Activated naive CD4-positive, alpha-beta T cell treated with anti-CD3 and anti-CD28 coated beads for 36 hours (primary cell): ENCODE measurements at regions not wholly inside any gene's neighbourhood (a gene's known extent, or its start where the extent isn't known, plus 50 kb on each side); places are given as distances from the start of the nearest gene placed in this dataset.

Experiments used
- CTCF ChIA-PET: fragments of 350-600 bp; sonication (Branson Sonifier 250); formaldehyde crosslinking; loops from one replicate; lab custom pipeline; 2021; ENCODE audit warnings: antibody characterized with exemption; lab: Charles Lee
- DNase-seq: peaks from one replicate; pipeline ENCODE4 v3.0.0-alpha.2; 2020
- H3K27ac Mint-ChIP-seq: one replicate; pipeline ENCODE4 v1.8.0; 2021; ENCODE audit warnings: mild to moderate bottlenecking, mixed read lengths
- H3K27me3 Mint-ChIP-seq: one replicate; pipeline ENCODE4 v1.8.0; 2021; ENCODE audit warnings: low read depth, mixed read lengths
- H3K36me3 Mint-ChIP-seq: one replicate; pipeline ENCODE4 v1.8.0; 2021; ENCODE audit warnings: low read depth, mixed read lengths
- H3K4me1 Mint-ChIP-seq: one replicate; pipeline ENCODE4 v1.8.0; 2021; ENCODE audit warnings: low read depth, mixed read lengths
- H3K4me3 Mint-ChIP-seq: one replicate; pipeline ENCODE4 v1.8.0; 2021; ENCODE audit warnings: mild to moderate bottlenecking, moderate library complexity, mixed read lengths
- H3K9me3 Mint-ChIP-seq: one replicate; pipeline ENCODE4 v1.8.0; 2021; ENCODE audit warnings: mixed read lengths
- intact Hi-C: fragments of 100-400 bp; cut with micrococcal nuclease; formaldehyde crosslinking; loops from one replicate; pipeline ENCODE4 v1.15.1; 2023

GRCh38 chr2:146893500-146894041 is 951.3 kb upstream of the ACVR2A start:
- H3K27me3 Mint-ChIP-seq: peaks cover 6% of the 10 kb centered on the region
- H3K9me3 Mint-ChIP-seq: no peaks in the 10 kb centered on the region
- H3K27ac Mint-ChIP-seq: no peak overlapping the region
- H3K4me1 Mint-ChIP-seq: no peaks in the 10 kb centered on the region
- DNase-seq: no peak
- intact Hi-C loops: no loop called here
- CTCF ChIA-PET: interaction anchor here (0.6 kb wide), 1 partner anchor 14 kb away, joined by 4 read pairs; no protein-coding TSS in a partner anchor
- H3K4me3 Mint-ChIP-seq: no peak overlapping the region
- H3K36me3 Mint-ChIP-seq: no peaks in the 10 kb centered on the region

GRCh38 chr2:146890491-146890890 is 954.3 kb upstream of the ACVR2A start:
- no peak for DNase-seq
- H3K27me3 Mint-ChIP-seq: peaks cover 3% of the 10 kb centered on the region
- no peaks in the 10 kb centered on the region for H3K36me3 Mint-ChIP-seq
- intact Hi-C loops: no loop called here
- no peaks in the 10 kb centered on the region for H3K4me1 Mint-ChIP-seq
- H3K9me3 Mint-ChIP-seq: no peaks in the 10 kb centered on the region
- no peak overlapping the region for H3K4me3 Mint-ChIP-seq
- no peak overlapping the region for H3K27ac Mint-ChIP-seq
- CTCF ChIA-PET: no interaction called here

- intact Hi-C loops: no loop called here
- Mint-ChIP-seq H3K27me3 (no peaks in the 10 kb centered on the region), H3K4me3 (no peak overlapping the region), H3K9me3 (no peaks in the 10 kb centered on the region), H3K36me3 (no peaks in the 10 kb centered on the region), H3K27ac (no peak overlapping the region), H3K4me1 (no peaks in the 10 kb centered on the region)
- no peak for DNase-seq
- CTCF ChIA-PET: interaction anchor here (0.6 kb wide), 1 partner anchor 14 kb away, joined by 4 read pairs; no protein-coding TSS in a partner anchor
Measured at GRCh38 chr2:146879882-146880281, 964.9 kb upstream of the ACVR2A start.

- intact Hi-C loops: no loop called here
Measured at GRCh38 chr2:146874260-146874658, 970.6 kb upstream of the ACVR2A start.

GRCh38 chr2:146873646-146874259 is 971.1 kb upstream of the ACVR2A start:
- H3K4me1 Mint-ChIP-seq: no peaks in the 10 kb centered on the region
- no peaks in the 10 kb centered on the region for H3K36me3 Mint-ChIP-seq
- DNase-seq: no peak
- no peaks in the 10 kb centered on the region for H3K27me3 Mint-ChIP-seq
- CTCF ChIA-PET: no interaction called here
- H3K9me3 Mint-ChIP-seq: no peaks in the 10 kb centered on the region
- no peak overlapping the region for H3K4me3 Mint-ChIP-seq
- no peak overlapping the region for H3K27ac Mint-ChIP-seq
- intact Hi-C loops: no loop called here

More at GRCh38 chr2:146874260-146874658, 970.6 kb upstream of the ACVR2A start:
- no peaks in the 10 kb centered on the region for H3K36me3 Mint-ChIP-seq
- CTCF ChIA-PET: no interaction called here
- H3K27ac Mint-ChIP-seq: no peak overlapping the region
- DNase-seq: no peak
- no peak overlapping the region for H3K4me3 Mint-ChIP-seq
- H3K27me3 Mint-ChIP-seq: no peaks in the 10 kb centered on the region
- H3K4me1 Mint-ChIP-seq: no peaks in the 10 kb centered on the region
- H3K9me3 Mint-ChIP-seq: no peaks in the 10 kb centered on the region

- no peaks in the 10 kb centered on the region for H3K9me3 Mint-ChIP-seq
- H3K36me3 Mint-ChIP-seq: no peaks in the 10 kb centered on the region
- DNase-seq: no peak
- CTCF ChIA-PET: no interaction called here
- H3K27me3 Mint-ChIP-seq: no peaks in the 10 kb centered on the region
- H3K27ac Mint-ChIP-seq: no peak overlapping the region
- H3K4me1 Mint-ChIP-seq: no peaks in the 10 kb centered on the region
- intact Hi-C loops: no loop called here
- no peak overlapping the region for H3K4me3 Mint-ChIP-seq
Measured at GRCh38 chr2:146873056-146873455, 971.8 kb upstream of the ACVR2A start.

GRCh38 chr2:146870691-146871090 is 974.1 kb upstream of the ACVR2A start:
- Mint-ChIP-seq H3K27me3 (no peaks in the 10 kb centered on the region), H3K36me3 (no peaks in the 10 kb centered on the region), H3K9me3 (peaks cover under 1% of the 10 kb centered on the region), H3K27ac (no peak overlapping the region), H3K4me1 (no peaks in the 10 kb centered on the region), H3K4me3 (no peak overlapping the region)
- no peak for DNase-seq
- intact Hi-C loops: no loop called here
- CTCF ChIA-PET: no interaction called here

- intact Hi-C loops: no loop called here
- Mint-ChIP-seq H3K9me3 (peaks cover 4% of the 10 kb centered on the region), H3K4me1 (no peaks in the 10 kb centered on the region), H3K36me3 (no peaks in the 10 kb centered on the region), H3K27ac (no peak overlapping the region), H3K4me3 (no peak overlapping the region), H3K27me3 (no peaks in the 10 kb centered on the region)
- DNase-seq: no peak
- CTCF ChIA-PET: no interaction called here
Measured at GRCh38 chr2:146869328-146869727, 975.5 kb upstream of the ACVR2A start.

- no peaks in the 10 kb centered on the region for H3K36me3 Mint-ChIP-seq
- H3K27ac Mint-ChIP-seq: no peak overlapping the region
- CTCF ChIA-PET: no interaction called here
- H3K4me1 Mint-ChIP-seq: no peaks in the 10 kb centered on the region
- H3K9me3 Mint-ChIP-seq: peaks cover 4% of the 10 kb centered on the region
- no peak overlapping the region for H3K4me3 Mint-ChIP-seq
- no peaks in the 10 kb centered on the region for H3K27me3 Mint-ChIP-seq
- intact Hi-C loops: no loop called here
- DNase-seq: no peak
Measured at GRCh38 chr2:146868051-146868450, 976.8 kb upstream of the ACVR2A start.

GRCh38 chr2:146867477-146867986 is 977.3 kb upstream of the ACVR2A start:
- no peak overlapping the region for H3K4me3 Mint-ChIP-seq
- no peaks in the 10 kb centered on the region for H3K4me1 Mint-ChIP-seq
- intact Hi-C loops: no loop called here
- CTCF ChIA-PET: no interaction called here
- H3K9me3 Mint-ChIP-seq: peaks cover 4% of the 10 kb centered on the region
- no peaks in the 10 kb centered on the region for H3K27me3 Mint-ChIP-seq
- H3K27ac Mint-ChIP-seq: no peak overlapping the region
- DNase-seq: no peak
- H3K36me3 Mint-ChIP-seq: no peaks in the 10 kb centered on the region

GRCh38 chr2:146853741-146854444 is 990.9 kb upstream of the ACVR2A start:
- no peak overlapping the region for H3K4me3 Mint-ChIP-seq
- CTCF ChIA-PET: no interaction called here
- intact Hi-C loops: no loop called here
- no peak for DNase-seq
- H3K9me3 Mint-ChIP-seq: no peaks in the 10 kb centered on the region
- H3K27ac Mint-ChIP-seq: no peak overlapping the region
- H3K36me3 Mint-ChIP-seq: no peaks in the 10 kb centered on the region
- no peaks in the 10 kb centered on the region for H3K4me1 Mint-ChIP-seq
- peaks cover 4% of the 10 kb centered on the region for H3K27me3 Mint-ChIP-seq

GRCh38 chr2:146852661-146853060 is 992.2 kb upstream of the ACVR2A start:
- Mint-ChIP-seq H3K27ac (no peak overlapping the region), H3K36me3 (no peaks in the 10 kb centered on the region), H3K9me3 (no peaks in the 10 kb centered on the region), H3K27me3 (peaks cover 2% of the 10 kb centered on the region), H3K4me3 (no peak overlapping the region), H3K4me1 (no peaks in the 10 kb centered on the region)
- CTCF ChIA-PET: no interaction called here
- intact Hi-C loops: no loop called here
- no peak for DNase-seq

GRCh38 chr2:146850746-146851145 is 994.1 kb upstream of the ACVR2A start:
- no peaks in the 10 kb centered on the region for H3K9me3 Mint-ChIP-seq

More at GRCh38 chr2:146850746-146851145, 994.1 kb upstream of the ACVR2A start:
- H3K4me1 Mint-ChIP-seq: no peaks in the 10 kb centered on the region
- no peaks in the 10 kb centered on the region for H3K27me3 Mint-ChIP-seq
- DNase-seq: no peak
- CTCF ChIA-PET: interaction anchor here (0.7 kb wide), 2 partner anchors 81 to 482 kb away, joined by 3 read pairs; no protein-coding TSS in a partner anchor
- intact Hi-C loops: no loop called here
- no peak overlapping the region for H3K4me3 Mint-ChIP-seq
- no peaks in the 10 kb centered on the region for H3K36me3 Mint-ChIP-seq
- H3K27ac Mint-ChIP-seq: no peak overlapping the region
